Transverse colon (tissue), 4 donors: ENCODE measurements at regions not wholly inside any gene's neighbourhood (a gene's known extent, or its start where the extent isn't known, plus 50 kb on each side); places are given as distances from the start of the nearest gene placed in this dataset.

ENCODE experiments used
- DNase-seq: peaks from one replicate; pipeline ENCODE4 v3.0.0-alpha.2; 2019
- H3K27ac ChIP-seq, 4 donors: fragments of 200-600 bp; sonication (generic); 2 replicates each; pipeline ENCODE4 v1.5.1; 2016 to 2018; ENCODE audit warnings: inconsistent platforms in 4 of 4
- H3K27me3 ChIP-seq: fragments of 200-600 bp; sonication (generic); 2 replicates; pipeline ENCODE4 v1.5.1; 2017; ENCODE audit warnings: inconsistent platforms
- H3K36me3 ChIP-seq, 4 donors: fragments of 200-600 bp; sonication (generic); 2 replicates each; pipeline ENCODE4 v1.5.1; 2017 to 2019; ENCODE audit warnings: inconsistent platforms in 4 of 4
- H3K4me1 ChIP-seq, 4 donors: fragments of 200-600 bp; sonication (generic); 2 replicates each; pipeline ENCODE4 v1.5.1; 2017 to 2020; ENCODE audit warnings: inconsistent platforms in 4 of 4
- H3K4me3 ChIP-seq, 4 donors: fragments of 200-600 bp; sonication (generic); 1 replicate in 1 of 4; 2 replicates in 3 of 4; pipeline versions ENCODE4 v1.5.1 to v1.6.1; 2017 to 2019; ENCODE audit warnings: inconsistent platforms in 4 of 4
- H3K9me3 ChIP-seq, 2 donors: fragments of 200-600 bp; sonication (generic); 2 replicates each; pipeline ENCODE4 v1.5.1; 2017 to 2019; ENCODE audit warnings: inconsistent platforms in 2 of 2
- EP300 ChIP-seq: sonication (generic); formaldehyde crosslinking; IDR thresholded peaks from one replicate; pipeline ENCODE4 v1.6.1; 2017; ENCODE audit warnings: antibody characterized with exemption, low read depth
- POLR2A ChIP-seq: fragments of 450-650 bp; IDR thresholded peaks from one replicate; pipeline ENCODE4 v1.6.1; 2016; ENCODE audit warnings: antibody characterized with exemption, mild to moderate bottlenecking, moderate library complexity
- POLR2AphosphoS5 ChIP-seq, 3 donors: sonication (generic); formaldehyde crosslinking; IDR thresholded peaks; one replicate each; pipeline ENCODE4 v1.6.1; 2016; ENCODE audit warnings: antibody characterized with exemption in 3 of 3
- WGBS, 2 donors: methylation state at CpG; one replicate each; pipeline ENCODE4 v1.1.5; 2018; ENCODE audit warnings: low coverage in 1 of 2; 5-methylcytosine and 5-hydroxymethylcytosine counted together
- in situ Hi-C, 4 donors: fragments of 200-750 bp; cut with MboI; loops; one replicate each; pipeline versions ENCODE4 v1.15.0 to v1.15.1; 2017; ENCODE audit warnings: low sequenced_read_pairs in 3 of 4, low pct_ligation_motif_present in 1 of 4, low pct_unique_long_range_greater_than_20kb in 1 of 4
- intact Hi-C: fragments of 100-400 bp; cut with DNase I; formaldehyde crosslinking; loops from one replicate; pipeline ENCODE4 v1.15.1; 2023; ENCODE audit warnings: low total_unique reads
- TF ChIP-seq, protein P1 (sequence below), 5 experiments: fragments of 200-600 bp in 3 of 5; fragments of 450-650 bp in 2 of 5; sonication (generic) in 3 of 5; IDR thresholded peaks; 1 replicate in 2 of 5; 2 replicates in 3 of 5; pipeline ENCODE4 v1.5.1; 2016 to 2017; ENCODE audit warnings: antibody characterized with exemption in 5 of 5, inconsistent platforms in 3 of 5, mild to moderate bottlenecking in 2 of 5, moderate library complexity in 1 of 5

DNA sequence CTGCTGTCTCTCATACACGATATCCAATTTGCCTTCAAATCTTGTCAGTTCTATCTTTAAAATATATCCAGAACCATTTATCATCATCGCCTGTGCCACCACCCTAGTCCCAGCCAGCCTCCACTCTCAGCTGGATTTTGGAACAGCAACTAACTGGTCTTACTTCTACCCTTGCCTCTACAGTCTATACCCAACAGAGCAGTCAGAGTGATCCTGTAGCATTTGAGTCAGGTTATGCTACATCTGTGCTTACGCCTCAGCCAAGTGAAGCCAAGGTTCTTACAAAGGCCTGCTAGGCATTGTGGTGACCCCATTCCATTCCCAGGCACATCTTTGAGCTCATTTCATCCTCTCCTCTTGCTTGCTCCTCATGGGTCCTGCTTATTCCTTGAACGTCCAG lies 95.7 kb upstream of the ACSL1 start:
- in situ Hi-C loops (no loop called here), intact Hi-C loops (no loop called here)
- no peak overlapping the region for H3K27ac ChIP-seq
- no peaks in the 10 kb centered on the region for H3K36me3 ChIP-seq
- no peaks in the 10 kb centered on the region for H3K9me3 ChIP-seq
- no peak overlapping the region for H3K4me3 ChIP-seq
- TF ChIP-seq, protein P1, sequence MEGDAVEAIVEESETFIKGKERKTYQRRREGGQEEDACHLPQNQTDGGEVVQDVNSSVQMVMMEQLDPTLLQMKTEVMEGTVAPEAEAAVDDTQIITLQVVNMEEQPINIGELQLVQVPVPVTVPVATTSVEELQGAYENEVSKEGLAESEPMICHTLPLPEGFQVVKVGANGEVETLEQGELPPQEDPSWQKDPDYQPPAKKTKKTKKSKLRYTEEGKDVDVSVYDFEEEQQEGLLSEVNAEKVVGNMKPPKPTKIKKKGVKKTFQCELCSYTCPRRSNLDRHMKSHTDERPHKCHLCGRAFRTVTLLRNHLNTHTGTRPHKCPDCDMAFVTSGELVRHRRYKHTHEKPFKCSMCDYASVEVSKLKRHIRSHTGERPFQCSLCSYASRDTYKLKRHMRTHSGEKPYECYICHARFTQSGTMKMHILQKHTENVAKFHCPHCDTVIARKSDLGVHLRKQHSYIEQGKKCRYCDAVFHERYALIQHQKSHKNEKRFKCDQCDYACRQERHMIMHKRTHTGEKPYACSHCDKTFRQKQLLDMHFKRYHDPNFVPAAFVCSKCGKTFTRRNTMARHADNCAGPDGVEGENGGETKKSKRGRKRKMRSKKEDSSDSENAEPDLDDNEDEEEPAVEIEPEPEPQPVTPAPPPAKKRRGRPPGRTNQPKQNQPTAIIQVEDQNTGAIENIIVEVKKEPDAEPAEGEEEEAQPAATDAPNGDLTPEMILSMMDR (IDR thresholded peaks at IDR 0.05), result no peak
- no peak for TF ChIP-seq POLR2A
- TF ChIP-seq EP300, result no peak
- no peak for TF ChIP-seq POLR2AphosphoS5 (IDR thresholded peaks at IDR 0.05)
- no peaks in the 10 kb centered on the region for H3K4me1 ChIP-seq
- DNase-seq, result no peak
- 89 to 95% methylated on average over 3 to 4 of the region's 4 CpGs for WGBS, 2 donors
- no peaks in the 10 kb centered on the region for H3K27me3 ChIP-seq

DNA sequence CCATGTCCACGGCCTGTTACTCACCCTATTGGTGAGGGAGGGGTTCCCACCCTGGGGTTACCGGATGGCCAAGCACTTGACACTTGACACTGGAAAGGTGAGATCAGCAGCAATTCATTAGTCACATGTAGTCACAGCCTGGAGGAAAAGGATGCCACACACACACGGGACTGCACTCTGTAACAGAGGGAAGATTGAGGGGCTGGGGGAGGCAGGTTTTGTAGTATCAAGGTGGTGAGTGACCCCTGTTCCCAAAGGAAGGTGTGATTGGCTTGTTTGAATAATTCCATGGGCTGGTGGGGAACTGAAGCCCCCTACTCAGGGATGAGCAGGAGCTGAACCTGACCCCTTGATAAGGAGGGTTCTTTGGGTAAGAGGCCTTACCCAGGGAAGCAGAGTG lies 96.0 kb upstream of the HELT start:
- H3K27me3 ChIP-seq, result no peaks in the 10 kb centered on the region
- H3K9me3 ChIP-seq, result peaks cover 0 to under 1% of the 10 kb centered on the region in 2 donors
- in situ Hi-C loops, result no loop called here
- H3K27ac ChIP-seq, result no peak overlapping the region
- DNase-seq, result no peak
- H3K4me1 ChIP-seq, result no peaks in the 10 kb centered on the region
- intact Hi-C loops, result no loop called here
- no peak overlapping the region for H3K4me3 ChIP-seq
- no peaks in the 10 kb centered on the region for H3K36me3 ChIP-seq
- no peak for TF ChIP-seq POLR2AphosphoS5 (IDR thresholded peaks at IDR 0.05)
- TF ChIP-seq, protein P1 (IDR thresholded peaks at IDR 0.05), result no peak
- no peak for TF ChIP-seq EP300
- 92 to 100% methylated on average over 1 to 3 of the region's 3 CpGs for WGBS, 2 donors

DNA sequence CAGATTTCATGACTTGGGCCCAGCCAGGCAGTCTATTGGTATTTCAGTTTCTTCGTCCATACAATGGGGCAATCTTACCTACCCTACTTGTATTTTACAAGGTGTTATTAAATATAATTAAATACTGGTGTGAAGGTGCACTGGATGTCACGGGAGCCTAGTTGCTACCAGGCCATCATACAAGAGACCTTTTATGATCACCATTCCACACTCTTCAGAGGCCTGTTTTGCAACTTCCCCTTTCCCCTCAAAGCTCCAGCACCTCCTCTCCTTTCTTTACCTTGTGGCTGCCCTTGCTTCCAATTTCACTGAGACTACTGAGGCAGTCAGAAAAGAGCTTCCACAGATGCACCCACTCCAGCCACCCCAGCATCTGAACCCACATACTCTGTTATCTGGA lies 93.8 kb upstream of the HELT start:
- no peak for DNase-seq
- Histone ChIP-seq H3K27ac (no peak overlapping the region), H3K9me3 (peaks cover 0 to 3% of the 10 kb centered on the region in 2 donors), H3K4me3 (no peak overlapping the region), H3K27me3 (no peaks in the 10 kb centered on the region), H3K36me3 (no peaks in the 10 kb centered on the region), H3K4me1 (peaks cover 0 to 7% (median 0%) of the 10 kb centered on the region in 4 donors)
- 51 to 72% methylated on average over 2 of the region's 2 CpGs for WGBS, 2 donors
- intact Hi-C loops, result no loop called here
- in situ Hi-C loops, result no loop called here
- TF ChIP-seq, protein P1 (IDR thresholded peaks at IDR 0.05), result no peak
- no peak for TF ChIP-seq POLR2AphosphoS5 (IDR thresholded peaks at IDR 0.05)
- no peak for TF ChIP-seq EP300

DNA sequence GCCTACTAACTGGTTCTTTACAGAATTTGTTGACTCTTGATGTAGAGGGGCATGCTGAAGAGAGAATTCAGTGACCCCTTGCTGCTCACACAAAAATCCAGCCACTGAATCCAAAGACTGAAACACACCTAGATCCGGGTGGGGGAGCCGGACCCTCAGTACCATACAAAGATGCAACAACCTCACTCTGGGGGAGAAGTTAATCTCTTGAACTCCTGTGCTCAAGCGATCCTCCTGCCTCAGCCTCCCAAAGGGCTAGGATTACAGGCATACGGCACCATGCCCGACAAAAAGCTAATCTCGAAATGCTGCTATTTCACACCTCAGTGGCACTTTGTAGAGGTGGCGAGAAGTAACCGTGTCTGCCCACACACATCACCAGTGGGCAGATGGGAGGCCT lies 88.8 kb upstream of the HELT start:
- peaks cover 0 to 3% of the 10 kb centered on the region in 2 donors for H3K9me3 ChIP-seq
- TF ChIP-seq POLR2AphosphoS5 (IDR thresholded peaks at IDR 0.05) (no peak), EP300 (no peak), POLR2A (no peak)
- TF ChIP-seq, protein P1 (IDR thresholded peaks at IDR 0.05), result no peak
- intact Hi-C loops (no loop called here), in situ Hi-C loops (no loop called here)
- peaks cover 0 to 7% (median 0%) of the 10 kb centered on the region in 4 donors for H3K4me1 ChIP-seq
- no peak overlapping the region for H3K27ac ChIP-seq
- no peaks in the 10 kb centered on the region for H3K36me3 ChIP-seq
- no peak overlapping the region for H3K4me3 ChIP-seq
- 92% methylated on average over 8 of the region's 8 CpGs; no CpG with 5 or more reads in 1 of the 2 donors for WGBS, 2 donors
- no peak for DNase-seq
- H3K27me3 ChIP-seq, result no peaks in the 10 kb centered on the region
